HG02588 (cell line): ENCODE measurements at regions not wholly inside any gene's neighbourhood (a gene's known extent, or its start where the extent isn't known, plus 50 kb on each side); places are given as distances from the start of the nearest gene placed in this dataset.

Experiments
- ATAC-seq: cut with Tn5 transposase; IDR thresholded peaks from one replicate; pipeline ENCODE4 v1.9.1; 2021; ENCODE audit warnings: mild to moderate bottlenecking, moderate library complexity; ENCODE audit not compliant: unreplicated experiment

DNA sequence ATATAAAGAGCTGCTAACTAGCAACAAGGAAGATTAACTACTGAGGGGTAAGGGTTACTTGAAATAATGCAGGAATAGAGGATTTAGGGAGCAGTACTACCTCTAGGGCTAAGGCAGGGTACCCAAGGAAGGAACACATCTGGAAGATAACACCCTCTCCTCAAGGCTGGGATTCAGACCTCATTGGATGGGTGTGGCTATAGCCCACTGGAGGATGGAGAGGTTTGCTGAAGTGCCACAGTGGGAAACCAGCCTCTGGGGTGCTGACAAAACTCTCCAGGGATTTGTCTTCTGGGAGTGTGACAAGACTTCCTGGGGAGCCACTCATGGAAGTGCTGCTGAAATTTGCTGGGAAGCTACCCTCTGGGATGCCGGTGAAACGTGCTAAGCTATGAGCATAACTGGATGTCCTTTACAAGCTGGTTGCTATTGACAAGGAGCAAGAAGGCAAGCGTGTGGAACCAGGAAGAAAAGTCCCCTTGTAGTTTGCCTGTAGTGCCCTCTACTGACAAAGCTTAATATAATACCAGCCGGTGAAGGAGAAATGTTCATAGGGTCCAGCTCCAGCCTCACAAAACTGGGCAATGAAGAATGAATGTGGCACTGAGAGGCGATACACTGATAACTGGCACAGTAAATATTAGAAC, 122.8 kb upstream of the USP24 start:
- no peak for ATAC-seq

DNA sequence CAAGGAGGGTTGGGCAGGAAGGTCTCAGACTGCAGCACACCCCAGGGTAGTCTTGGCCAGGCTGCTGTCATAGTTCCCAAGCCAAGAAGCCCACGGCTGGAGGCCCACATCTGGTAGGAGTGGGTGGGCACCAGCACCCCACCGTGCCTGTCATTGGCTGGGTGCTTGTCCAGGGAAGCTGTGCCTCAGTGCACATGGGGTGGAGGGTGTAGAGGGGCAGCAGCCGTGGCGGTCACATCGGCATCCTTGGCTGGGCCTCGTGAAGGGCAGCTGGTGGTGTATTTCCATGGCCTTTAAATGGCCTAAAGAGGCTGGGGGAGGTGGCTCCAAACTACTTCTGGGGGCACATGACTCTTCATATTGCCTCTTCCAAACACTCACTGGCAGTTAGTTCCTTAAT, 119.6 kb upstream of the USP24 start:
- ATAC-seq = no peak

DNA sequence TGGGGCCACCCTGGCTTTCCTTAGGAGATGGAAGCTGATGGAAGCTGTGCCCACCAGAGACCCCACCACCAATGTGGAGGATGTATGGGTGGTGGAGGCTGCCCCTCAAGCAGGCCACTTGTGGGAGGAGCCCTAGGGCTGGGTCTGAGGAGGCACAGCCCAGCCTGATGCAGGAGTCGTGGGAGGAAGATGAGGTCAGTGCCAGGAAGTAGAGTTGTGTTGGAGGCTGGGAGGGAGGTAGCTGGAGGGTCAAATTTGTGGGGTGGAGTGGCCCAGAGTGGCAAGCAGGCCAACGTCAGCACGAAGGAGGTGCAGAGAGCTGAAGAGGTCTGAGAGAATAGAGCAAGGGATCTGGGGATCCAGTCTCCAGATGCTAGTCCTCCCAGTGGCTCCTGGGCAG, 119.0 kb upstream of the USP24 start:
- no peak for ATAC-seq

DNA sequence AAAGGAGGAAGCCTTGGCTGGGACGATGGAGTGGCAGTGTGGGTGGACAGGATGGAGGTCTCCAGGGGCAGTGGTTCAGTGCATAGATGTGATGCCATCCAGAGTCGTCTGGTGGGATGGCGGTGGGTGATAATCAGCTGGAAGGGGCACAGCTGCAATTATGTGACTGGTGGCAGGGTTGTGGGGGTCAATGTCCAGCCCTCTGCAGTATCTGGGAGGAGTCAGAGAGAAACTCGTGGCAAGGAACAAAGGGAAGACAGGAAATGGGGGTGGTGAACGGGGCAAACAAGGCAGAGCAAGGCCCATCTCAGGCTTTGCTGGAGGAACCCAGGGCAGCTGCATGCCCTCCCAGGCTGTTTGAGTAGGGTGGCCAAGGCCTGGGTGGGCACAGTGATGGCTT, 118.3 kb upstream of the USP24 start:
- no peak for ATAC-seq

DNA sequence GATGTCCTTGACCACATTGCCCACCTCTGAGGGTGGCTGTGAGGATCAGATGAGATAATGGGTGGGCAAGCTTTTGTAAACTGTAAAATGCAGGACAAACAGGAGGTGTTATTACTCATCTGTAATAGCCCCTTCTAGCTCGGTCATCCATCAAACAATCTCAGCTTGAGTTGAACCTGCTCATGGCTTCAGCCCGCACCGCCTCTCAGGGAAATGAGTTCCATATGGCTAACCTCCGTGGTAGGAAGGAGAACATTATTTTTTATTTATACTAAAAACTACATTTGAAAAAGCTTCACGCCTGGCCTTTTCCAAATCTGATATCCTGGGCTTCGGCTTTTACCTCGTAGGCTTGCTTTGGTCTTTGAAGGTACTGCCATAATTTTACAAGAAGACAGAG, 116.2 kb upstream of the USP24 start:
- no peak for ATAC-seq

DNA sequence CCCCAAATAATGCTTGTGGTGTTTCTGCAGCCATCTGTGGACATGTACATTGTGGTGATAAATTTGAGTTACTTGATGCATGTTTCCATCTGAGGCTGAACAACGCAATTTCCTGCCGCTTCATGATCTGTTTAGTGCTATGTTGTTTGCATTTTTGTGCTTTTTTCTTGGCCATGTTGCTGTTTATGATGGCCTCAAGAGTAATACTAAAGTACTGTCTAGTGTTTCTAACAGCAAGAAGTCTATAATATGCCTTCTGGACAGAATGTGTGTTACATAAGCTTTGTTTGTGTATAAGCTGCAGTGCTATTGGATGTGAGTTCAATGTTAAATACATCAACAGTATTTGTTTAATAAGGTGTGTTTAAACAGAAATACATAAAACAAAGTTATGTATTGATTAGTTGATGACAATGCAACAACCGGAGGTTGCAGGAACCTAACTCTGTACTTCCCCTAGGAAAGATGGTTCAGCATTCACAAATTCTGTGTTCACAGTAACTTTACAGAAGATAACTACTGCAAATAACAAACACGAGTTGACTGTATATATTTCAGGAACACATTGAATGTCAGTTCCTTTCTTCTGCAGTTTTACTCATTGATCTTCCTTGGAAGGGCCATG, 114.8 kb upstream of the USP24 start:
- no peak for ATAC-seq

DNA sequence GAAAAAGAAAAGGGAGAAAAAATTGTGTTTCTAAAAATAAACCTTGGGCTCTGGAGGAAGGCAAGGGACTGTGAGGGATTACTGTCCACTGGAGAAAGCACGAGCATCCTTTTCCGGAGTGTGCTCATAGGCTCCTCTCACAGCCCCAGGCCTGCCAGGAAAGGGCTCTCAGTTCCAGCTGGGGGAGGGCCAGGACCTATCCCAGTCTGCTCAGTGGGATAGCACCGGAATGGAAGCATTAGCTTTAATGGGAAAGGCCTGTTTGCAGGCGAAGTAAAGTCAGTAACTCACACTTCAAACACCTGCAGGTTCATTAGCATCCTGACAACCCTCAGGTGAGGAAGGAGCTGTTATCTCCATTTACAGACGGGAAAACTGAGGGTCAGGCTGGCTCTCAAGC, 113.9 kb upstream of the USP24 start:
- no peak for ATAC-seq

DNA sequence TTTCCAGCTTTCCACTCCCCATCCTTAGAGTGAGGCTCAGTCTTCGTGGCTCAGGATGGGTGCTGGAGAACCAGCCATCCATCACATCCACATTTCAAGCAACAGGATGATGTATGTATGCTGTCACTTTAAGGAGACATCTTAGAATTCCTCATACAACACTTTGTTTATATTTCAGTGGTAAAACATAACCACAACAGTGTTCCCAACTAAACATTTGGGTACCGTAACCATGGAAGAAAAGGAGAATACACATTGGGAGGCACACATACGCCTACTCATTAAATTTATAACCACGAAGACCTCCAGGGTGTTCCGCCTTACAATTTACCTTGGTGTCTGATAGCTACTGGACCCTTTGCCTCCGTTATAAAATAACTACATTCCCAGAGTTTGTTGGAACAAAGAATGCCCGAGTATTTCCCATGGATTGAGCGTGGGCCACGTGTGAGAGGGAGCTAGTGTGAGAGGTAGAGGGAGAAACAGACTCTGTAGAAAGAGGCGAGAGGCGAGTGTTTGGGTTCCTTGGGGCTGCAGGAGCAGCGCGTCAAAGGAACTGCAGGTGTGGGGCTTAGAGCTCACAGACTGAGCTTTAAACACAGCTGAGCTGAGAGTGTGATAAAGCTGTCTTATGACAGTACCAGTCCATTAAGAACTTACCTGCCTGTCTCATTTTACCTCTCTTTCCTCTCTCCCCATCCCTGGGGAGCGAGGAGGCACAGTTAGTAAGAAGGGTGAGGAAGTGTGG, 111.5 kb upstream of the USP24 start:
- ATAC-seq = no peak

DNA sequence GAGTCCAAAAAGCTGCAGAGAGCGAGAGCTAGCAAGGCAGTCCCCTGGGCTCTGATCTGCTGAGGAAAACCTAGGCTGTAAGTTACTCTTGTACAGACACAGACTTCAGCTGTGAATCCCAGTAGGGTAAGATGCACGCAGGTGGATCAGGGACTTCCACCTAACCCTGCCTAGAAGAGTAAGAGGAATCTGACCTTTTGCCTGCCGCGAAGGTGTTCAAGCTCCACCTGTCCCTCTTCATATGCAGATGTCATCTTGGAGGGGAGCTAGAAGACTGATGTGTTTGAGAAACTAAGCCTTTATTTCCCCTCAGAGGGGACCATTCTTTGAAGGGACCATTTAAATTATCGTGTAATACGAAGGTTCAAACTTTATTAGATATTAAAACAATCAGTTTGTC, 108.6 kb upstream of the USP24 start:
- no peak for ATAC-seq

DNA sequence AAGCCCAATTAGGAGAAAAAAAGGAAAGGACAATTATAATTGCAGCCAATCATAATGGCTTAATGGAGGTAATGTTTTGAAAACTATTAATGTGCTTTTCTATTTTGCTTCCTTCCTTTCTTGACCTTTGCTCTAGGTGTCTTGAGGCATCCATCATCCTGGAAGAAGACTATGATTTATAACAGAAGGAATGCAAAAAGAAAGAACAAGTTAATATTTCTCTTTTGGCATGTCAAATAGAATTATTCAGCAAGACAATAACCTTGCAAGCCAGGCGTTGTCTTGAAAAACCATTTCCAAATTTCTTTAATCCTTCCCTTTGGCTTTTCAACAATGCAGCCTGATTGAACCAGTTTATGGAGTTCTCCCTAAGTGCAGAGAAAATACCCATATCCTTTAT, 107.7 kb upstream of the USP24 start:
- no peak for ATAC-seq

DNA sequence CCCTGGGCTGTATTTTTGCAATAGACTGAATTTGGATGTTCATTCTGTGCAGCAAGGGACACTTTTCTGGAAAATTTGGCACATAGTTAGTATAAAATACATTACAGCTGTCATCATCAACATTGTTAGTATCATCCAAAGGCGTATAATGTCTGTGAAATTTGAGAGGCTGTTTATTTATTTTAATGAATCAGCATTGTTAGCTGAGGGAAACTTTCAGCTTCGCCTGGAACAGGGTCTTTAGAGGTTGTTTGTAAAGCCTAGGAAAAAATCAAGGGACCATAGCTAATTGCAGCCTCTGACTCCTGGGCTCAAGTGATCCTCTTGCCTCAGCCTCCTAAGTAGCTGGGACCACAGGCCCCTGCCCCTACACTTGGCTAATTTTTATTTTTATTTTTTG, 106.8 kb upstream of the USP24 start:
- ATAC-seq = no peak

DNA sequence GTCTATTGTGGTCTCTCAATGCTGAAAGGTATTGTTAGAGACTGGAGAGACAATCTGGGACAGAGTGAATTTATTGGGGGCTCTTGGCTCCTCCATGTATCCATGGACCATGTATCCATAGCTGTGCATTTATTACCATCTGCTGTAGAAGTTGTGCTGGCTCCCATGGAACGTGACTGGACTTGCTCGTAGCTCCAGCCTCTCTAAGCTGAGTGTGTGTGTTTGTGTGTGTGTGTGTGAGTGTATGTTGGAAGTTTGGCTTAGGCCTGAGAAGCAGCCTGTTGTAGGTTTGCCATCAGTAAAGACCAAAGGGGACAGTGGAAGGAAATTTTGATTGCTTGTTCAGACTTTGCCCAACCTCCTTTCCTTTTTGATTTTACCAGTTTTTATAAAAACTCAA, 105.7 kb upstream of the USP24 start:
- ATAC-seq = no peak

DNA sequence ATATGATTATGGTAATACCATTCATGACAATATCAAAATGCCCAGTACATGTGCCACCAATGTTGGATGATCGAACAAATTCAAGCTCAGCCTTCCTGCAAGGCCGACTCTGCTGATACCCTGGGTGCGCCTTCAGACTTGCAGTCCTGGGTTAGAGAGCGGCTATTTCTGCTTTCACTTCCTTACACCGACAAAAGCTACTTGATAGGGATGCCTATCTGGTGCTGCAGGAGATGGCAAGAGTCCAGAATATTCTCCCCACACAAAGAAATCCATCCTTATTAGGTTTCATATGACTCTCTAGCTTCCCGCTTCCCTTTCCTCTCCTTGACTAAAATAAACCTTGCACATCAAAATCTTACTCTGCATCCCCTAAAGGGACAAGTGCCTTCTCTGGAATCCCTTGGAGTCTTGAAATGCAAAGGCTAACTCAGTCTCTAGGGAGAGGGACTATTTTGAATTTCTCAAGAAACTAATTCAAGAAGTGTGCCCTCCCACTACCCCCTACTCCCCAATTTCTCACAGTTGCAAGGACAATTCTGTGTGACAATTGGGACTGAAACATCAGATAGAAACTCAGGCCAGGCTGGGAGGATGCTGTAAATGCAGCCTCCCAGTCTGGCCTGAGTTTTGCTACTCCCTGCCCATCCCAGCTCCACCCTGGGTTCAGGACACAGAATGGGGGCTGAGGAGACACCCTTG, 103.1 kb upstream of the USP24 start:
- ATAC-seq = no peak

DNA sequence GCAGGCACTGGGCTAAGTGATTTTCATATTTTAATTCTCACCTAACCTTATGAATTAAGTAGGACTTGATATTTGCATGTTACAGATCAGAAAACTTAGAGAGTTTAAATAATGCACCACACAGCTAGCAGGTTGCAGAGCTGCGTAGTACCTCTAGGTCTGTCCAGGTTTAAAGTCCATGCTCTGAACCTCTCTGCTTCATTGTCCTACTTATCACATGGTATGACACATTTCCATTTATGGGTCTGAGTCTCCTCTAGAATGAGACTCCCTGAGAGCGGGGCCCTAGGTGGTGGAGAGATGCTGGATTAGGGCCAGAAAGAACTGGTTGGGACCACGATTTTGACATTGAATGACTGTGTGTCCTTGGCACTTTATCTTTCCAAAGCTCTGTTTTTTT, 102.5 kb upstream of the USP24 start:
- ATAC-seq = no peak

DNA sequence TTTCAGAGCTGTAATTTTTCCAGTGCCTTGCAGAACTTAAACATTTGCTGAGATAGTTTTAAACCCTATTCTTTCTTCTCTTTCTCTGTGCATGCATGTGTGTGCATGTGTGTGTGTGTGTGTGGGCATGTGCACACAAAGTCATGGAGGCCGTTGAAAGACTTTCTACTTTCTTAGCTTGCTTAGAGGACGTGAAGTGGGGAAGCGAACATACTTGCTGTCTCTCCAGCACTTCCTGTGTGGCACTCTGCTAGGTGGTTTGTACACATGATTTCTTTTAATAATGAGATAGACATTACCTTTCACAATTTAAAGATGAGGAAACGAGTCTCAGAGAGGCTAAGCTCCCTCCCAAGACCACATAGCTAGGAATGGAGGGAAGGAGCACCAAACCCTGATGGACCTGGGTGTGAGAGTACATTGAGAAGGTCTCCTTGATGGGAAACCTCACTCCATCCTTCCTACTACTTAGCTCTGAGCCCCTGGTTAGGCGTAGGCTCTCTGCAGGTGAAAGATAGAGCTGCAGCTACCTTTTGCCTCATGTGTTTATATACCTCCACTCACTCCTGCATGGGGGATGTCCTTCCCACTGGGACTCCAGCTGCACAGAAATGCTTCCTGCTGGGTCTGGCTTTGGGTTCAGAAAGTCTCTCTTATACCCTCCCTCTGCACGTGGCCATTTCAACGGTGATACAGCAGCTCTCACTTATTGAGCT, 101.9 kb upstream of the USP24 start:
- ATAC-seq = no peak

DNA sequence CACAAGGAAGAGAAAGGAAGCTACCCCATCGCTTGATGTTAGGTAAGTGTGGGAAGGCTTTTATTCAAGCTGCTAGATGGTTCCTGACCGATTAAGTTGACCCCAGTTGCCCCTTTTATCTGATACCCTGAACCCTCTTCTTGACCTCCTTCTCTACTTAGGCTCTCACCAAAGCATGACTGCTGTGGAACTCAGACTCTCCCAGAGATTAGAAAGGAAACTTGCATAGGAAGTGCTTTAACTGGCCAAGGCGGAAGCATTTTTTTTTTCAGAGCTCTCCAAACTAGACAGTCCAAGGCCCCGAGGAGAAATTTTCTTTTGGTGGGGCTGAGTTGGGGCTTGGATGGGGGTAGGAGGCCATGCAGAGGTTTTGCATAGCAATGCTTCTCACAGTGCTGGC, 101.3 kb upstream of the USP24 start:
- no peak for ATAC-seq

DNA sequence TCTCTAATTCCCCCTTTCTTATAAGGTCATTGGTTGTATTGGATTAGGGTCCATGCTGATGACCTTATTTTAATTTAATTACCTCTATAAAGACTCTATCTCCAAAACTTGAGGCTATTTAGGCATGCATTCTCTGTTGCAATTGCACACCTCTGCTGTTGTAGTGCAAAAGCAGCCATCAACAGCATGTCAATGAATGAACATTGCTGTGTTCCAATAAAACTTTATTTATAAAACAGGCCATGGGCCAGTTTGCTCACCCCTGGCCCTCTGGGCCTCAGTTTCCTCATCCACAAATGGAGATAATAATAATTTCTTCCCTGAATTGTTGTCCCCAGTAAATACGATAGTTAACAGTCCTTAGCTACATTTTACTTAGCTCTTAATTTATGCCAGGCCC, 100.4 kb upstream of the USP24 start:
- ATAC-seq = no peak

DNA sequence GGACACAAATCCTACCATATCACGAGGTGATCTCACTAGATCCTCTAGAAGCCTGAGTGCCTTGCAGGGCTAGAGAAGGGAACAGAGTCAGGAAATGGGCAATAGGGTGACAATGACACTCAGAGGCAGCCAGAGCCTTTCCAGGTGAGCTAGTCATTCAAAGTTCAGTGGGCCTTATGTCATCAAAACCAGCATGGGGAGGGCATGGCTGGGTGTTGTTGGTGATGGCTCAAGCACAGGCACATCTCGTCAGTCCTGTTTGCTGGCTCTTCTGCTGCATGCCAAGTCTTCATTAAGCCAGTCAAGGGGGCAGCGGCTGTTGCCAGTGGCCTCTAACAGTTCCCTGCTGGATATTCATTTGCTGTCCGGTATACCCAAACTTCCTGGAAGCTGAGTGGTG, 99.6 kb upstream of the USP24 start:
- no peak for ATAC-seq

DNA sequence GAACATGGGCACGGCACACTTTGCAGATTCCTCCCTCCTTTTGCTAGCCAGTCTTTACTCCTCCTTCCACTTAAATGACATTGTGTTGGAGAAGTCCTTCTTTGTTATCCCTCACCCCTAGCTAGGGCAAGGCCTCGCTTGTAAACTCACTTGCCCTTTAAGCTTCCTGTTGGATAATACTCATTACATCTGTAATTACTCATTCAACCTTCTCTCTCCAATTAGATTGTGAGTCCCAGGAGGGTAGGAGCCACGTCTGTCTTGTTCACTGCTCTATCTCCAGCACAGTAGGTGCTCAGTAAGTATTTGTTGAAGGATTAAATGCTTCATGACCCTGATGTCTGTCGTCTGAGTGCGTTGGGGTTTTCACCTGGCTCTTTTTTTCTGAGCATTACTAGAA, 98.7 kb upstream of the USP24 start:
- ATAC-seq = no peak

DNA sequence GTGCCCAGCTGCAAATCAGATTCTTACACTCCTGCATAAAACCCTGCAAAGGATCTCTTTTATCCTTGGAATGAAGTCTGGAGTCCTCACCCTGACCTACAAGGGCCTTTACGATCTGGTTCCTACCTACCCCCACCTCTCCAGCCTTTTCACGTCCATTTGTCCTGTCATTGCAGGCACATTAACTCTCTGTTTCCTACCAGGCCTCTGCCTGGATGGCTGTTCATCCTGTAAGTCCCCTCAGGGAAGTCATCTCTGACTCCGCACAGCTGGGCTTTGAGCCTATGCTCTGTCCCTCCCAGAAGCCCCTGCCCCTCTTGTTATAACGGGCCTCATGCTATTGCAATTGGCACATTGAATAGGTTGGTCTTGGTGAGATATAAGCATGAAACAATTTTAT, 96.8 kb upstream of the USP24 start:
- ATAC-seq = no peak

DNA sequence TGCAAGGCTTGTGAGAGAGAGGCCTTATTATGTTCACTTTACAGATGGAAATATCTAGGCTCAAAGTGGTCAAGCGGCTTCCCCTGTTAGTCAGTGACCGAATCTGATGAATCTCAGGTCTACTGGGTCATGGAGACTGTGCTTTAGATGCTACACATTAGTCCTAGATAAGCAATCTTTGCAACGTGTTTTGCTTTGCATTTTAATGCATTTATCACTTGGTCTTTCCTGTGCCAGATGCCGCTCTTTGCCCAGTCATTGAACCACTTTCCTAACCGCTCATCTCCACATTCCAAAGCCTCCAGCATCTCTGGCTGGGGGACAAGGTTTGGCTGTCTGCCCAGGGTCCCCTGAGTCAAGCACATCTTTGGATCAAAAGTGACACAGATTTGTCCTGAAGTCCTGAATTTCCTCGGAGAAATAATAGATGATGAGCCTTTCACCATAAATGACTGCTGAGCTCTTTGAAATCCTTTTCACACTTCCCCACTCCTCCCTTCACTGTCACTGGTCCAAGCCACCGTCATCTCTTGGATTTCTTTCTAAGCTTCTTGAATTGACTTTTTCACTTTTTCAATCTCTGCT, 96.0 kb upstream of the USP24 start:
- no peak for ATAC-seq
